Cerebellar cortex (tissue), 1 donor: ENCODE measurements at regions not wholly inside any gene's neighbourhood (a gene's known extent, or its start where the extent isn't known, plus 50 kb on each side); places are given as distances from the start of the nearest gene placed in this dataset.

ENCODE experiments used
- DNase-seq: peaks from one replicate; pipeline ENCODE4 v3.0.0-alpha.2; 2015; ENCODE audit warnings: low spot score

GRCh38 chr2:121969166-121969565 lies 213.7 kb downstream of the TSN start:
- DNase-seq: no peak

GRCh38 chr2:121969766-121970639 lies 214.6 kb downstream of the TSN start:
- no peak for DNase-seq

DNA sequence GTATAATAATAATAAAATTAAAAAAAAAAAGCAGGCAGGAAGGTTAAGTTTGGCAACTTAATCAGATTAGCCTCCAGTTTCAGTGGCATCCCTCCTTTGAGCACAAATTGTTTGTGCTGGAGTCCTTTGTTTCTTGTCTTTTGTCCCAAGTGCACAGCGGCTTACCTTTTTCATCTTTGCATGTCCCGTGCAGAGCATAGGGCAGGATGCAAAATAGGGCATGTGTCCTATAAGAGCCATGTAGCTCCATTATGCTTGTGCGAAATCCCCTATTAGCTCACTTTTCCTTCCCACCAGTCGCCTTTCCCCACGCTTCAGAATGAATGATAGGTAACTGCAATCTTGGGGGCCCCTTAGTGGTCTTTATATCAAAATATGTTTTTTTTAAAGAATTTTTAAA lies 216.8 kb downstream of the TSN start:
- no peak for DNase-seq

DNA sequence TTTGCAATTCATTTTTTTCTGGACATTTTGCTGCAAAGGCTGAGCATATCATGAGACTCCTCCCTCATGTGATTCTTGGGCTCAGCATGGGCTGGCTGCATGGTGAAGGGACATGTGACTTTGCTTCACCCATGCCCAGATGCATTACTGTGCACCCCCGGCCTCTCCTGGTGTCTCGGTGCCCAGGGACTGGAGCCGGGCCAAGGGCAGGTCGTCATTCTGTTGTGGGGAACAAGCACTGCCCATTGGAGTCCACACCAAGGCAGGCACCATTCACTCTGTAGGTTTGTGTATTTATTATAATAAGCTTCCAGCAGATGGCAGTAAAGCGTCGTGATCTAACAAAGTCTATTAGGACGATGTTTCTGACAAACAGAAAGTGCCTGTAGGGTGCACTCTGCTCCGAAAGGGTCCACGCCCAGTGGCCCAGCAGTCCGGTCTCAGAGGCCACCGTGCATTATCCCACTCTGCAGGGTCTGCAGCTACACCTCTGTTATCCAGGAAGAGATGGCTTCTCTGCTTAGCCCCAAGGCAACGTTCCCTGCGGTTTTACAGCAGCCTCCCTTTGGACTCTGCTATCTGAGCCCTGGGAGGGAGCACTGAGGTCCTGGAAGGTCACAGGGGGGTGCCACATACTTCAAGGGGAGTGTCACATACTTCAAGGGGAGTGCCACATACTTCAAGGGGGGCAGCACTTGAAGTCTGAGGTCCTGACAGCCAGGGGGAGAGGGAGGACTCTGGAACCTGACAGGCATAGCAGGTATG lies 219.6 kb downstream of the TSN start:
- DNase-seq: peak; percentile 81

- no peak for DNase-seq
Observed at GRCh38 chr2:121976926-121977325, 221.5 kb downstream of the TSN start.

- DNase-seq: no peak
Observed at GRCh38 chr2:121977326-121977725, 221.9 kb downstream of the TSN start.

GRCh38 chr2:121992700-121993099 lies 237.2 kb downstream of the TSN start:
- no peak for DNase-seq

DNA sequence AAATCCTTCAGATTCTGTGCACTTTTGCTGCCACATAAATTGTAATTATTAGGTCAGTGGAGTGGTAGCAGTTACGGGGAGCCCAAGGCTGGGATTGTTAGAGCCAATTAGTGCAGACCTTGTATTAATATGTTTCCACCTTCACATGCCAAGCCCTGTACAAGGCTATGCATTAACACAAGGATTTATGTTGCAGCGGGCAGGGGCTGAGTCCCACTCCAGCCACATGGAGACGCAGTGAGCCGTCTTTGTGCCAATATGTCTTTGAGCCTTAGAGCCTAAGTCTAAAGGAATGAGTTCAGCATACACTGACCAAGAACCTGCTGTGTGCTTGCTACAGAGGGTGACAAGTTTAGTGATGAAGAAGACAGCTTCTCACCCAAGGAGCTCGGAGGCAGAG lies 238.2 kb downstream of the TSN start:
- no peak for DNase-seq

- DNase-seq: no peak
Observed at GRCh38 chr2:121994238-121995206, 239.1 kb downstream of the TSN start.

DNA sequence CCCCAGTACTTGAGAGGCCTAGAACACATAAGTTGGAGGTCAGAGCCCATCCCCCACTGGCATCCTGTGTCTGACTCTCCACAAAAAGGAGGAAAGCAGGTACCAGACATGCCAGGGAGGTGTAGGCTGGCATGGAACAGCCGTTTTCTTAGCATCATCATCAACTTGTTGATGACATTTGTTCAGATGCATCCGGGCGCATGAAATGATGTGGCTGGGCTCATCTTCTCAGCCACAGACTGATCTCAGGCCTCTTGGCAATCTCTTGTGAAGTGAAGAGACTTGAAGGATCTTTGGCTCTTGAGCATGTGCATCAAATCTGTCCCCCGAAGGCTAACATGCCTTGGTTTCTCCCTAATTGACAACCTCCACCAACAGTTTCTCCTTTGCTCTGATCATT lies 243.3 kb downstream of the TSN start:
- no peak for DNase-seq

GRCh38 chr2:121999264-121999663 lies 243.8 kb downstream of the TSN start:
- no peak for DNase-seq

DNA sequence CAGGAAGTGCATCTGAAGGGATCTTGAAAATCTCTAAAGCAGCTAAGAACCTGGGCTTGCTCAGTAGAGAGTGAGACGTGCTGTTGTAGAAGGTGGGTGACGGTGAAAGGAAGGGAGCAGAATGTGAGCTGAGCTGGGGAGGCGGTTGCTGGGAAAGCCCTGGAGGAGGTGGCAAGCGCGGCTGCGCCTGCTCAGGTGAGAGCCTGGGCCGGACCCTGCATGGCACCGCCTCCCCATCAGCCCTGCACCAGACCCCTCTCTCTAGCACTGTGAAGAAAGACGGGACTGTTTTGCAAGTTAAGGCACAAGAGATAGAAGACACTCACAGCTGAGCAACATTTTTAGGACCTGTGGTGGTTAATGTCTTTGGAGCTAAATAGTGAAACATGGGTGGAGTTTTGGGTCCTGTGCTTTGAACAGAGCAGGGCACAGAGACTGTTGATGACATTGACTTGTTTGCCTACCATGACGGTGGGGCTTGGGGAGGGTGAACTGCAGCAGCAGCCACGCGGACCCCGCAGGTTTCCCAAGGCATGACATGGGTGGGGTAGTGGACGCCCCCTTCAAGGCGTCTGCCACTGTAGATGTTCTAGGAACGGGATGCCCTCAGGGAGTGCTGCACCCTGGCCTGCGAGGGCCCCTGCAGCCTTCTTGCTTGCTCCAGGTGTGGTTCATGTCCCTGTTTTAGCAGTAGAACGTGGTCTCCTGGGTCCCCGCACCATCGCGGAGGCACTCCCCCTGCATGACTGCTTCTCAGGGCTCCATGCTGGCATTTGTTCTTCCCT lies 245.3 kb downstream of the TSN start:
- DNase-seq: no peak

DNA sequence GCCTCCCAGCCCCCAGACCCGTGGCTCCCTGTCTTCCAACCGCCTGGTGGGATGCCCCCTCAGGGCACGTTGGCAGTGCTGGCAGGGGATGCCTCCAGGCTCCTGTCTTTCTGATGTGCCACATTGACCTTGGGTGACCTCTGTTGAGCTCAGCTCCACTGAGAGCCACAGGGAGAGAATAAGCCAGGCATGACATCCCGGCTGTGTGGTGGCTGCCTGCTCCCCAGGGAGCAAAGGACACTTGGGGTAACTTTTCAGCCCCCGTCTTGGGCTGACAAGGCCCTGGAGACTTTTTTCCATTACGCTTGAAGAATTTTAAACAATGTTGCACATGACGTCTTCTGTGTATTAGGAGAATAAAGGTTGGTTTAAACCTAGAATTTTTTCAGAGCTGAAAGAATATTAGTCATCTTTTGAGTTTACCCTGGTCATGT lies 246.0 kb downstream of the TSN start:
- DNase-seq: no peak

GRCh38 chr2:122003196-122003940 lies 247.9 kb downstream of the TSN start:
- no peak for DNase-seq

- no peak for DNase-seq
Observed at GRCh38 chr2:122007126-122007525, 251.7 kb downstream of the TSN start.

DNA sequence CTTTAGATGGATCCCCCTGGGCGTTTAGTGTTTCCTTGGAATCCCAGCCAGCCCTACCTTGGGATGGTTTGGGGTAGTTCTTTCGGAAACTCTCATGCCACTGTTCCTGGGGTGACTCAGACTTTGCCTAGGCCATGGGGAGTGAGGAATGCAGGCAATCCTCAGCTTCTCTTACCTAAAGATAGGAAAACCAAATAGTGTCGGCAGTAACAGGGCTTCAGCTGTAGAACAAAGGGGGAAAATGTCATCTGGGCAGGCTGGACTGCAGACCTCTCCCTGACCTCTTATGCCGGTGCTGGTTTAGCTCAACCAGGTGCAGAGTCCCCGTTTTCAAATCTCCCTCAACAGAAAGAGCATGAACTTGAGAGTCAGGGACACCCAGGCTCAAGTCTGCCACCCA lies 252.1 kb downstream of the TSN start:
- no peak for DNase-seq

- DNase-seq: no peak
Observed at GRCh38 chr2:122009561-122009960, 254.1 kb downstream of the TSN start.

DNA sequence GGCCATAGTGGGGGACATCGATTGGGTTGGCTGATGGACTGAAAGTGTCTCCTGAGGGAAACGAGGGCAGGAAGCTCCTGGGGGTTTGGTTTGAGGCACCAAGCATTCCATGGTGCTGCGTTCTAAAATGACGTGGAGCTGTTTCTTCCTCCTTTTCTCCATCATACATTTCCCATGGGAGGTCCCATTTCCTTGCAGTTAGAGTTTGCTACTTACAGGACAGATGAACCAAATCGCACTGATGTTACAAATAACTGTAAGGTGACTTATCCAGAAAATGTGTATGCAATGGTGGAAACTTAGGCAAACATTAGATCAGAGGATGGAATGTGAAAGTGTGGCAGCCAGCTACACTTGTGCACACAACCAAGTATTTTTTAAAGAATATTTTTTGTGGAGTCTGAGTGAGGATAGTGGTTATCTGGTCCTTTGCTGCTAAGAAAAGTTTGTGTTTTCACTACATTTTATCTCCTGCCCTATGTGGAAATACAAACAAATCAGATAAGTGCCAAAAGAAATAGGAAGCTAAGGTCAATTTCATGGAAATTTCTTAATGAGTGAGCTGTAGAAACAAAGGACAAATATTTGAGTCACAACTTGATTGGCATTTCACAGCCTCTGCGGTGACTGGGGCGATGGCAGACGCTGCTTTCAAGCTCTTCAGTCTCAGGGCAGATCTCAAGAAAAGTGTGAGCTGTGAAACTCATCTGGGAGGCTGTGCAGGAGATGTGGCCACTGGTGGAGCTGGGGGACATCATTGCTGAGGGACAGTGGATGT lies 256.2 kb downstream of the TSN start:
- no peak for DNase-seq

GRCh38 chr2:122018736-122019135 lies 263.3 kb downstream of the TSN start:
- DNase-seq: no peak

- DNase-seq: no peak
Observed at GRCh38 chr2:122019724-122020123, 264.3 kb downstream of the TSN start.
